ENCODE measurements at regions not wholly inside any gene's neighbourhood (a gene's known extent, or its start where the extent isn't known, plus 50 kb on each side); places are given as distances from the start of the nearest gene placed in this dataset.

- TF ChIP-seq ZBTB49 (CRISPR knock-in tag; IDR thresholded peaks at IDR 0.05; ENCODE audit: borderline replicate concordance), result no peak
- peak; percentile 94 for TF ChIP-seq ZNF281 (CRISPR knock-in tag; IDR thresholded peaks at IDR 0.05; ENCODE audit: borderline replicate concordance)
- peak; percentile 80; the same call in 1 of the 2 replicates for TF ChIP-seq ZNF501 (CRISPR knock-in tag; IDR thresholded peaks at IDR 0.05)
- peak; percentile 71; the same call in 1 of the 2 replicates for TF ChIP-seq MTA1 (CRISPR knock-in tag; IDR thresholded peaks at IDR 0.05; ENCODE audit: borderline replicate concordance)
- no peak for TF ChIP-seq ZNF839 (CRISPR knock-in tag; IDR thresholded peaks at IDR 0.05; ENCODE audit: borderline replicate concordance)
- TF ChIP-seq RBAK (CRISPR knock-in tag; IDR thresholded peaks at IDR 0.05), result no peak
- TF ChIP-seq ZNF251 (CRISPR knock-in tag; IDR thresholded peaks at IDR 0.05), result no peak
- no peak for TF ChIP-seq ZNF672 (CRISPR knock-in tag; IDR thresholded peaks at IDR 0.05)
- TF ChIP-seq NR1H2 (CRISPR knock-in tag; IDR thresholded peaks at IDR 0.05; ENCODE audit: borderline replicate concordance, low read depth), result no peak
- TF ChIP-seq, protein P1, sequence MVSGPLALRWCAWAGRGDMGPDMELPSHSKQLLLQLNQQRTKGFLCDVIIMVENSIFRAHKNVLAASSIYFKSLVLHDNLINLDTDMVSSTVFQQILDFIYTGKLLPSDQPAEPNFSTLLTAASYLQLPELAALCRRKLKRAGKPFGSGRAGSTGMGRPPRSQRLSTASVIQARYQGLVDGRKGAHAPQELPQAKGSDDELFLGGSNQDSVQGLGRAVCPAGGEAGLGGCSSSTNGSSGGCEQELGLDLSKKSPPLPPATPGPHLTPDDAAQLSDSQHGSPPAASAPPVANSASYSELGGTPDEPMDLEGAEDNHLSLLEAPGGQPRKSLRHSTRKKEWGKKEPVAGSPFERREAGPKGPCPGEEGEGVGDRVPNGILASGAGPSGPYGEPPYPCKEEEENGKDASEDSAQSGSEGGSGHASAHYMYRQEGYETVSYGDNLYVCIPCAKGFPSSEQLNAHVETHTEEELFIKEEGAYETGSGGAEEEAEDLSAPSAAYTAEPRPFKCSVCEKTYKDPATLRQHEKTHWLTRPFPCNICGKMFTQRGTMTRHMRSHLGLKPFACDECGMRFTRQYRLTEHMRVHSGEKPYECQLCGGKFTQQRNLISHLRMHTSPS (CRISPR knock-in tag; IDR thresholded peaks at IDR 0.05; ENCODE audit: low read depth), result peak; percentile 41; the same call in 1 of the 2 replicates
- TF ChIP-seq, protein P2, sequence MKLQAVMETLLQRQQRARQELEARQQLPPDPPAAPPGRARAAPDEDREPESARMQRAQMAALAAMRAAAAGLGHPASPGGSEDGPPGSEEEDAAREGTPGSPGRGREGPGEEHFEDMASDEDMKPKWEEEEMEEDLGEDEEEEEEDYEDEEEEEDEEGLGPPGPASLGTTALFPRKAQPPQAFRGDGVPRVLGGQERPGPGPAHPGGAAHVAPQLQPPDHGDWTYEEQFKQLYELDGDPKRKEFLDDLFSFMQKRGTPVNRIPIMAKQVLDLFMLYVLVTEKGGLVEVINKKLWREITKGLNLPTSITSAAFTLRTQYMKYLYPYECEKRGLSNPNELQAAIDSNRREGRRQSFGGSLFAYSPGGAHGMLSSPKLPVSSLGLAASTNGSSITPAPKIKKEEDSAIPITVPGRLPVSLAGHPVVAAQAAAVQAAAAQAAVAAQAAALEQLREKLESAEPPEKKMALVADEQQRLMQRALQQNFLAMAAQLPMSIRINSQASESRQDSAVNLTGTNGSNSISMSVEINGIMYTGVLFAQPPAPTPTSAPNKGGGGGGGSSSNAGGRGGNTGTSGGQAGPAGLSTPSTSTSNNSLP (IDR thresholded peaks at IDR 0.05; ENCODE audit: low read depth, low read length), result no peak
- TF ChIP-seq, protein P3, sequence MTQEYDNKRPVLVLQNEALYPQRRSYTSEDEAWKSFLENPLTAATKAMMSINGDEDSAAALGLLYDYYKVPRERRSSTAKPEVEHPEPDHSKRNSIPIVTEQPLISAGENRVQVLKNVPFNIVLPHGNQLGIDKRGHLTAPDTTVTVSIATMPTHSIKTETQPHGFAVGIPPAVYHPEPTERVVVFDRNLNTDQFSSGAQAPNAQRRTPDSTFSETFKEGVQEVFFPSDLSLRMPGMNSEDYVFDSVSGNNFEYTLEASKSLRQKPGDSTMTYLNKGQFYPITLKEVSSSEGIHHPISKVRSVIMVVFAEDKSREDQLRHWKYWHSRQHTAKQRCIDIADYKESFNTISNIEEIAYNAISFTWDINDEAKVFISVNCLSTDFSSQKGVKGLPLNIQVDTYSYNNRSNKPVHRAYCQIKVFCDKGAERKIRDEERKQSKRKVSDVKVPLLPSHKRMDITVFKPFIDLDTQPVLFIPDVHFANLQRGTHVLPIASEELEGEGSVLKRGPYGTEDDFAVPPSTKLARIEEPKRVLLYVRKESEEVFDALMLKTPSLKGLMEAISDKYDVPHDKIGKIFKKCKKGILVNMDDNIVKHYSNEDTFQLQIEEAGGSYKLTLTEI (CRISPR knock-in tag; conservative IDR thresholded peaks at IDR 0.05), result no peak
- 0 out of 2 replicates have a peak, but pooled peaks have one; percentile 0 for TF ChIP-seq ZNF333 (CRISPR knock-in tag; IDR thresholded peaks at IDR 0.05; ENCODE audit: borderline replicate concordance)
- TF ChIP-seq, protein P4, sequence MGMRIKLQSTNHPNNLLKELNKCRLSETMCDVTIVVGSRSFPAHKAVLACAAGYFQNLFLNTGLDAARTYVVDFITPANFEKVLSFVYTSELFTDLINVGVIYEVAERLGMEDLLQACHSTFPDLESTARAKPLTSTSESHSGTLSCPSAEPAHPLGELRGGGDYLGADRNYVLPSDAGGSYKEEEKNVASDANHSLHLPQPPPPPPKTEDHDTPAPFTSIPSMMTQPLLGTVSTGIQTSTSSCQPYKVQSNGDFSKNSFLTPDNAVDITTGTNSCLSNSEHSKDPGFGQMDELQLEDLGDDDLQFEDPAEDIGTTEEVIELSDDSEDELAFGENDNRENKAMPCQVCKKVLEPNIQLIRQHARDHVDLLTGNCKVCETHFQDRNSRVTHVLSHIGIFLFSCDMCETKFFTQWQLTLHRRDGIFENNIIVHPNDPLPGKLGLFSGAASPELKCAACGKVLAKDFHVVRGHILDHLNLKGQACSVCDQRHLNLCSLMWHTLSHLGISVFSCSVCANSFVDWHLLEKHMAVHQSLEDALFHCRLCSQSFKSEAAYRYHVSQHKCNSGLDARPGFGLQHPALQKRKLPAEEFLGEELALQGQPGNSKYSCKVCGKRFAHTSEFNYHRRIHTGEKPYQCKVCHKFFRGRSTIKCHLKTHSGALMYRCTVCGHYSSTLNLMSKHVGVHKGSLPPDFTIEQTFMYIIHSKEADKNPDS (CRISPR knock-in tag; IDR thresholded peaks at IDR 0.05), result no peak
- TF ChIP-seq DMAP1 (CRISPR knock-in tag; IDR thresholded peaks at IDR 0.05), result no peak
Observed at GRCh38 chr17:77429969-77430752, 289.4 kb downstream of the SEC14L1 start (continued).

All from HepG2 (cell line).